B cell (primary cell): ENCODE measurements at regions not wholly inside any gene's neighbourhood (a gene's known extent, or its start where the extent isn't known, plus 50 kb on each side); places are given as distances from the start of the nearest gene placed in this dataset.

Experiments
- ATAC-seq: fragments of 200-7000 bp; cut with Tn5 transposase; one replicate; pipeline ENCODE4 v1.10.0; 2021; ENCODE audit warnings: low read depth, mild to moderate bottlenecking, moderate number of reproducible peaks, moderate library complexity
- CTCF ChIA-PET: fragments of 350-600 bp; sonication (Branson Sonifier 250); formaldehyde crosslinking; loops from one replicate; lab custom pipeline; 2021; ENCODE audit warnings: antibody characterized with exemption, inconsistent platforms; lab: Charles Lee
- POLR2A ChIA-PET: fragments of 350-600 bp; sonication (Branson Sonifier 250); formaldehyde crosslinking; loops from one replicate; lab custom pipeline; 2021; ENCODE audit warnings: antibody characterized with exemption; lab: Charles Lee
- DNase-seq: peaks from one replicate; pipeline ENCODE4 v3.0.0; 2013
- H2AFZ ChIP-seq: 2 replicates; pipeline ENCODE4 v1.6.1; 2012; ENCODE audit warnings: mild to moderate bottlenecking, low read depth, low read length; ENCODE audit not compliant: insufficient read depth, poor library complexity, severe bottlenecking
- H3K27ac ChIP-seq, 2 donors: 1 replicate in 1 of 2; 2 replicates in 1 of 2; pipeline ENCODE4 v1.5.1; 2012 to 2013; ENCODE audit warnings: low read length in 2 of 2, mild to moderate bottlenecking in 2 of 2, moderate library complexity in 1 of 2
- H3K27me3 ChIP-seq, 4 experiments: fragments of 200-600 bp in 1 of 4; sonication (generic) in 1 of 4; replicated peaks in 1 of 4; 1 replicate in 2 of 4; 2 replicates in 2 of 4; pipeline versions ENCODE4 v1.6.1 to v1.7.0; 2013 to 2016; ENCODE audit warnings: low read length in 3 of 4, mild to moderate bottlenecking in 2 of 4, mixed read lengths in 1 of 4, moderate library complexity in 1 of 4; ENCODE audit not compliant: insufficient read depth in 4 of 4, control insufficient read depth in 3 of 4; ENCODE audit errors: control extremely low read depth in 1 of 4
- H3K36me3 ChIP-seq, 2 experiments: replicated peaks in 1 of 2; 1 replicate in 1 of 2; 2 replicates in 1 of 2; pipeline versions ENCODE4 v1.6.1 to v1.7.1; 2013; ENCODE audit warnings: low read length in 1 of 2; ENCODE audit not compliant: insufficient read depth in 2 of 2, control insufficient read depth in 1 of 2; ENCODE audit errors: control extremely low read depth in 1 of 2, extremely low read depth in 1 of 2
- H3K4me1 ChIP-seq, 2 donors: fragments of 200-600 bp in 1 of 2; sonication (generic) in 1 of 2; 1 replicate in 1 of 2; 2 replicates in 1 of 2; pipeline versions ENCODE4 v1.5.1 to v1.6.1; 2013 to 2017; ENCODE audit warnings: low read length in 2 of 2; ENCODE audit not compliant: control insufficient read depth in 2 of 2, insufficient read depth in 2 of 2
- H3K4me2 ChIP-seq: replicated peaks from 2 replicates; pipeline ENCODE3; 2012; ENCODE audit warnings: mild to moderate bottlenecking, low read depth, low read length; ENCODE audit not compliant: poor library complexity, severe bottlenecking
- H3K4me3 ChIP-seq, 5 experiments: fragments of 200-600 bp in 1 of 5; sonication (generic) in 1 of 5; 1 replicate in 3 of 5; 2 replicates in 2 of 5; pipeline versions ENCODE4 v1.5.1 to v1.7.0; 2011 to 2016; ENCODE audit warnings: low read length in 4 of 5, mild to moderate bottlenecking in 4 of 5, low read depth in 2 of 5, control low read depth in 1 of 5, moderate library complexity in 1 of 5; ENCODE audit not compliant: insufficient read depth in 1 of 5; ENCODE audit errors: control extremely low read depth in 1 of 5, extremely low read depth in 1 of 5
- H3K79me2 ChIP-seq: fragments of 200-600 bp; sonication (generic); one replicate; pipeline ENCODE4 v1.6.0; 2016; ENCODE audit warnings: low read length; ENCODE audit not compliant: control insufficient read depth, insufficient read depth
- H3K9ac ChIP-seq: fragments of 200-600 bp; sonication (generic); 2 replicates; pipeline ENCODE4 v1.6.1; 2017; ENCODE audit warnings: mild to moderate bottlenecking, low read length, moderate library complexity
- H3K9me3 ChIP-seq, 3 donors: one replicate each; pipeline versions ENCODE4 v1.6.1 to v1.7.1; 2013; ENCODE audit warnings: low read length in 2 of 3; ENCODE audit not compliant: control insufficient read depth in 2 of 3, insufficient read depth in 1 of 3; ENCODE audit errors: control extremely low read depth in 1 of 3
- H4K20me1 ChIP-seq: 2 replicates; pipeline ENCODE4 v1.6.0; 2012; ENCODE audit warnings: mild to moderate bottlenecking, low read length; ENCODE audit not compliant: insufficient read depth, control insufficient read depth, poor library complexity, severe bottlenecking
- H3K27ac Mint-ChIP-seq: one replicate; pipeline ENCODE4 v1.8.0; 2021; ENCODE audit warnings: mixed read lengths
- H3K27me3 Mint-ChIP-seq: one replicate; pipeline ENCODE4 v1.8.0; 2021; ENCODE audit warnings: mixed read lengths
- H3K4me1 Mint-ChIP-seq: one replicate; pipeline ENCODE4 v1.8.0; 2021; ENCODE audit warnings: mixed read lengths
- H3K4me3 Mint-ChIP-seq: one replicate; pipeline ENCODE4 v1.8.0; 2021; ENCODE audit warnings: mixed read lengths
- H3K9me3 Mint-ChIP-seq: one replicate; pipeline ENCODE4 v1.8.0; 2022; ENCODE audit warnings: mixed read lengths; ENCODE audit not compliant: insufficient read depth
- CTCF ChIP-seq: fragments of 200-600 bp; IDR thresholded peaks from one replicate; pipeline ENCODE4 v1.8.0; 2022; ENCODE audit warnings: antibody characterized with exemption, mild to moderate bottlenecking
- EZH2 ChIP-seq: IDR thresholded peaks from 2 replicates; pipeline ENCODE4 v1.6.1; 2012; ENCODE audit warnings: borderline replicate concordance, low read depth, mild to moderate bottlenecking, moderate library complexity, low read length; ENCODE audit not compliant: insufficient read depth, poor library complexity, severe bottlenecking
- WGBS: methylation state at CpG from one replicate; pipeline ENCODE4 v1.1.5; 2013; ENCODE audit warnings: missing lambda C conversion rate; ENCODE audit not compliant: insufficient coverage; 5-methylcytosine and 5-hydroxymethylcytosine counted together
- intact Hi-C: fragments of 100-400 bp; cut with micrococcal nuclease; formaldehyde crosslinking; loops from one replicate; pipeline ENCODE4 v1.10.0; 2022

- Histone ChIP-seq H3K9ac (no peak overlapping the region), H3K9me3 (peaks cover 0 to 16% (median 0%) of the 10 kb centered on the region in 3 donors), H3K27ac (no peak overlapping the region), H3K4me2 (no peak overlapping the region), H3K36me3 (no peaks in the 10 kb centered on the region), H3K79me2 (no peaks in the 10 kb centered on the region), H2AFZ (no peak overlapping the region), H4K20me1 (no peaks in the 10 kb centered on the region), H3K4me1 (no peaks in the 10 kb centered on the region), H3K4me3 (no peak overlapping the region), H3K27me3 (no peaks in the 10 kb centered on the region)
- WGBS: 61% methylated on average over 3 of the region's 3 CpGs
- H3K27me3 Mint-ChIP-seq: peaks cover 7% of the 10 kb centered on the region
- no peaks in the 10 kb centered on the region for H3K4me1 Mint-ChIP-seq
- ChIA-PET CTCF (no interaction called here), POLR2A (no interaction called here)
- ATAC-seq (no peak), DNase-seq (no peak)
- intact Hi-C loops: no loop called here
- TF ChIP-seq CTCF: no peak
- TF ChIP-seq EZH2: no peak
- no peak overlapping the region for H3K27ac Mint-ChIP-seq
- no peak overlapping the region for H3K4me3 Mint-ChIP-seq
- no peaks in the 10 kb centered on the region for H3K9me3 Mint-ChIP-seq
These were observed 124.2 kb upstream of the FAM98A start for GRCh38 chr2:33723329-33723728.

DNA sequence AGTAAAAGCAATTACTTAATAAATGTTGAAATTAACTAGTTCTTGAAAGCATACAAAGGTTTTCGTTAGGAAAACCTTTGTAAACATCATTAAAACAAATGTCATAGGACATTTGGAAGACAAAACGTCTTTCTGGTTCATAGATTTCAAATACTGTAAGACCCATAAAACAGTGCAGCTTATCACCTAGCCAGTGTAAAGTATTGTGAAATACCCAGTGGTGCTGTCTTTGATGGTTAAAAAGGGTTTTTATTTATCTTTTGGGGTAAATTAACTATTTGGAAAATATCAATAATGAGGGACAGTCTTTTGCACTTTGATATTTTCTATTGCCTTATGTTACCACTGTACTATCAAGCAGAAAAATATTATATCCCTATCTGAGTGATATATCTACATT, 120.0 kb upstream of the FAM98A start:
- Histone ChIP-seq H2AFZ (no peak overlapping the region), H3K4me1 (no peaks in the 10 kb centered on the region), H3K79me2 (no peaks in the 10 kb centered on the region), H3K27me3 (no peaks in the 10 kb centered on the region), H3K27ac (no peak overlapping the region), H3K9ac (no peak overlapping the region), H3K4me3 (no peak overlapping the region), H4K20me1 (no peaks in the 10 kb centered on the region), H3K36me3 (no peaks in the 10 kb centered on the region), H3K4me2 (no peak overlapping the region), H3K9me3 (no peaks in the 10 kb centered on the region)
- ChIA-PET CTCF (no interaction called here), POLR2A (no interaction called here)
- Mint-ChIP-seq H3K27ac (no peak overlapping the region), H3K9me3 (no peaks in the 10 kb centered on the region), H3K27me3 (peaks cover 19% of the 10 kb centered on the region), H3K4me1 (no peaks in the 10 kb centered on the region), H3K4me3 (no peak overlapping the region)
- TF ChIP-seq CTCF (no peak), EZH2 (no peak)
- DNase-seq: no peak
- intact Hi-C loops: no loop called here
- ATAC-seq: no peak
- no CpG with 5 or more reads among the region's 2 CpGs for WGBS
